C1 segment of cervical spinal cord (tissue), 14 donors: ENCODE measurements at regions not wholly inside any gene's neighbourhood (a gene's known extent, or its start where the extent isn't known, plus 50 kb on each side); places are given as distances from the start of the nearest gene placed in this dataset.
"Not testable (repeated sequence)": the region's sequence is repeated elsewhere in the genome, so short reads cannot be mapped to it uniquely, and the experiment has no call there.

Experiments used
- DNase-seq, 14 donors: peaks; one replicate each; lab custom pipeline; 2025; lab: John Stamatoyannopoulos, UW

DNA sequence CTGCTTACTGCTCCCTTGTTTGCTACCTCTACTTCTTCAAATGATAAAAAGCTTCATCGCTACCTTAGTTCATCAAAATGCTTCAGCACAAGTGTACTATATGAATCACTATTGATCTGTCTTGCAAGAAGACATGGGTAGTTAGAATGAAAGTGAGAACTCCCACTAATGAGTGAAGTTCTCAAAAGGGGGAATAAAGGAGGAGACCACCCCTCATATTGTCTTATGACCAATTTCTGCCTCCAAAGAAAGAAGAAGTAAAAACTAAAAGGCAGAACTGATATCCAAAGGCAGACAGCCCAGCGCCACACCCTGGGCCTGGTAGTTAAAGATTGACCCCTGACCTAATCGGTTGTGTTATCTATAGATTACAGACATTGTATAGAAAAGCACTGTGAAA lies 63.4 kb upstream of the RAP1B start:
- DNase-seq, result not testable (repeated sequence)

DNA sequence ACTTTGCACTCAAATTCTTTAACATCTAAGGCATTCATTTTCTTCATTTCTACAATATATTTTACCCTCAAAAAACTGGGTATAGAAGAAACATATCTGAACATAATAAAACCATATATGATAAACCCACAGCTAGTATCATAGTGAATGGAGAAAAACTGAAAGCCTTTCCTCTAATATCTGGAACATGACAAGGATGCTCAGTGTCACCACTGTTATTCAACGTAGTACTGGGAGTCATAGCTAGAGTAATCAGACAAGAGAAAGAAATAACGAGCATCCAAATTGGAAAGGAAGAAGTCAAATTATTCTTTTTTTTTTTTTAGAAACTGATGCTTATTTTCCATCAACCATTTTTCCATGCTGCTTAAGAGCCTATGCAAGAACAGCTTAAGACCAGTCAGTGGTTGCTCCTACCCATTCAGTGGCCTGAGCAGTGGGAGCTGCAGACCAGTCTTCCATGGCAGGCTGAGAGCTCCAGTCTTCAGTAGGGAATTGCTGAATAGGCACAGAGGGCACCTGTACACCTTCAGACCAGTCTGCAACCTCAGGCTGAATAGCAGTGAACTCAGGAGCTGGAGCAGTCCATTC lies 58.0 kb upstream of the RAP1B start:
- DNase-seq, result not testable (repeated sequence)

DNA sequence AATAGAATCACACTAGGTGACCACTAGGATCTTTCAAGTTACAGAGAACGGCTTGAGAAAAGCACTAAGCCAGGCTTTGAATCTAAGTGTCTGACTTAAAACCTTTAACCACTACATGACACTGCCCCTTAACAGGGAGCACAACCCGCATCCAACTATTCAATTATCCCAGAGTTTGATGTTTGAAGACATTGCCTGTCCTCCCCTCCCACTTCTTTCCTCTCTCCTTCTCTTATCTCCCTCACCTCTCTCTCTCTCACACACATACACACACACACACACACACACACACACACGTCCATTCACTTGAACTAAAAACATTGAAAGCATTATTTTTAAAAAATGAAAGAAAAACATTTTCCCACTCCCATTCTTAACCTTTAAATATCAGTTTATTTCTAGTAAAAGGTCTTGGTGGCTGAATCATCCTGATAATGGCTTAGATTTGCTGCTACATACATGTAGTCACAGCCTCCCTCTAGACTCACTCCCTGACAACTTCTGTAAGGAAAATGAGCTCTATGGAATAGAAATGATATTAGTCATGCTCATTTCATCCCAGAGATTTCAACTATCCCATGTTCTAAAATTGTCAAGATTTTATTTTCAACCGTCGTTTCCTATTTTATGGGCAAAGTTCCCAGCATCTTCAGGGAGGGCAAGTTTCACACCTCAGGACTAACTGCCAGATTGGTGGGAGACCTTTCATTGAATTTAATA lies 53.5 kb upstream of the RAP1B start:
- DNase-seq, result no peak

DNA sequence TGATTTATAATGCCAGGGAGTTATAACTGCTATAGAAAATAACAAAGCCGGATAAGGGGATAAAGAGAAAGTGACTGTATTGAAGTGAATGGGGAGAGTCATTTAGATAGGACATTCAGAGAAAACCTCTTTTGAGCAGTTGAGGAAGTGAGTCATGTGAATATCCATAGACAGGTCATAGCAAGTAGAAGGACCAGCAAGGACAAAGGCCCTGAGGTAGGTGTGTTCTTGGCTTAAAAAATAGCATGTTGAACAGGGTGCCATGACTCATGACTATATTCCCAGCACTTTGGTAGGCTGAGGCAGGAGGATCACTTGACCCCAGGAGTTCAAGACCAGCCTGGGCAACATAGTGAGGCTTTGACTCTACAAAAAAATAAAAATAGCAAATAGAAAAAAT lies 51.5 kb upstream of the RAP1B start:
- no peak for DNase-seq

DNA sequence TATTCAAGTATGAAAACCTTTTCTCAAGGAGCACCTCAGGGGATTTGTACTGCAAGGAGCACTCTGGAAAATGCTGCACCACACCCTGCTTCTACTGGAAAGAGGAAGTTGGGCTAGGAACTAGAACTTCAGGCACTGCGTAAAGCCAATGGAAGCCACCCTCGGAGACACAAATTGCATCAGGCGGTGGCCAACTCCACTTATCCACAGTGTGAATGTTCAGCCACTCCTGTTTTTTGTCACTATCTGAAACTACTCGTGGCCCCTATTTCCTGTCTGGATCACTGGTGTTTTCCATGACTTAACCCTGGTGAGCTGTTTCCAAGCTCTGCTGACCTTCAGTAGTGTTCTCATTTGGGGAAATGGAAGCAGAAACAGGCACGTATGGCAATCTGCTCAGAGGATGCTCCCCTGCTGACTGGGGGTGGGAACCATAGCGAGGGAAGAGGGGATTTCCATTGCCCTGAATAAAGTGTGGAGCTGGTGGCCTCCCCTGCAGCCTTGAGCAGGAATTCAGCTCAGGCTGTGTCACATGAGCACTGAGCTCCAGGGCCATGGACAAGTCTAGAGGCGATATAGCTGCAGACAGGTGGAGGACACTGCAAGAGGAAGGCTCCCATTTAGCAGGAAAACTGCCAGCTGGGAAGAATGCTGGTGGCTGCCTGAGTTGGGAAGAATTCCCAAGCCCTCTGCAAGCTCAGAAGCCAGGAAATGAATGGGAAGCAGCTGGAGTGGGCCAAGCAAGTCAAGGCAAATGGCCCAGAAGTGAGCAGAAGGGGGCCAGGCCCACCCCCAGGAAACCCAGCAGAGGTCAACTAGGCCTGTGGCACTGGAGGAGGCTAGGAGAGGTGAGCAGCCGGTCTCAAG lies 50.5 kb upstream of the RAP1B start:
- DNase-seq, result no peak

DNA sequence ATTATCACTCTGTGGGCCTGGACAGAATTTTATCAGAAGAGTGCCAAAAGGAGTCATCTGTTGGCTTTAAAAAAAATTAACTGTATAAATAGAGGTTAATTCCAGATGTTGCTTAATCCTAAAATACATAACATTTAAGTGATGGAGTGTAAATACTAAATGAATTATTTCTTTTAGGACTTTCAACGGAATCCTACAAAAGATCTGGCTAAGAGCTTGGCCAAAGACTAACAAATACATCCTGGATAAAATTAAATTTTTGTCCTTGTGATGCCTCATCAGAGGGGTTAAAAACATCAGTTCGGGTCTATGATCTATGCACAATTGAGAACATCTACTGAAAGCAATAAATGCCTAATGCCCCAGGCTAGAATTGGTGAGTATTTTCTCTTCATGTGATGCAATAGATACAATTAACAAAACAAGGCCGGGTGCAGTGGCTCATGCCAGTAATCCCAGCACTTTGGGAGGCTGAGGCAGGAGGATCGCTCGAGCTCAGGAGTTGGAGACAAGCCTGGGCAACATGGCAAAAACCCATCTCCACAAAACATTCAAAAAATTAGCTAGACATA lies 49.8 kb upstream of the RAP1B start:
- DNase-seq, result no peak
